K562 (cell line): ENCODE measurements at regions not wholly inside any gene's neighbourhood (a gene's known extent, or its start where the extent isn't known, plus 50 kb on each side); places are given as distances from the start of the nearest gene placed in this dataset.

Source experiments
- ATAC-seq: fragments of 200-7000 bp; cut with Tn5 transposase; 3 replicates; pipeline ENCODE4 v1.9.1; 2020; ENCODE audit warnings: moderate library complexity
- BruUV-seq: library from RNA; stranded (reverse); fragments of 400-500 nt; replicated peaks from 2 replicates; lab custom pipeline; 2021; lab: Mats Ljungman, UMichigan
- CTCF ChIA-PET: fragments of 300-600 bp; formaldehyde crosslinking; extraction: SDS; loops from one replicate; lab custom pipeline; 2021; ENCODE audit warnings: low intra/inter-chr PET ratio; lab: Yijun Ruan, JAX
- POLR2A ChIA-PET: fragments of 300-600, 350-650 bp; sonication (Branson Sonifier 250); formaldehyde crosslinking; extraction: SDS; loops from one replicate; lab custom pipeline; 2021; ENCODE audit warnings: antibody characterized with exemption, inconsistent platforms; lab: Yijun Ruan, JAX
- DNase-seq, 4 experiments: peaks; one replicate each; pipeline versions ENCODE4 v3.0.0 to v3.0.0-alpha.2; 2011 to 2018; ENCODE audit warnings: low spot score in 3 of 4, mixed read lengths in 3 of 4; ENCODE audit errors: extremely low read depth in 1 of 4
- FAIRE-seq: peaks from 2 replicates; lab custom pipeline; 2011; peaks lifted over from hg19 to GRCh38; lab: Jason Lieb, UNC
- H2AFZ ChIP-seq: 2 replicates; pipeline ENCODE4 v1.6.0; 2011; ENCODE audit warnings: low read depth, low read length, control low read depth, inconsistent platforms
- H3K27ac ChIP-seq: fragments of 200-600 bp; 3 replicates; pipeline ENCODE4 v1.8.0; 2011; ENCODE audit warnings: low read depth, mild to moderate bottlenecking, control low read depth, inconsistent platforms, low read length, moderate library complexity, mixed read lengths; ENCODE audit errors: extremely low read depth
- H3K27me3 ChIP-seq, 2 experiments: fragments of 300-600 bp in 1 of 2; 2 replicates in 1 of 2; 3 replicates in 1 of 2; pipeline versions ENCODE4 v1.6.0 to v1.8.0; 2011; ENCODE audit warnings: inconsistent platforms in 2 of 2, low read length in 2 of 2, mild to moderate bottlenecking in 1 of 2, mixed read lengths in 1 of 2, moderate library complexity in 1 of 2; ENCODE audit not compliant: control insufficient read depth in 2 of 2, insufficient read depth in 2 of 2
- H3K36me3 ChIP-seq: fragments of 300-600 bp; 3 replicates; pipeline ENCODE4 v1.8.0; 2011; ENCODE audit warnings: mild to moderate bottlenecking, low read length, inconsistent platforms; ENCODE audit not compliant: control insufficient read depth, insufficient read depth
- H3K4me1 ChIP-seq, 2 experiments: fragments of 200-600 bp in 1 of 2; replicated peaks in 1 of 2; 2 replicates in 1 of 2; 3 replicates in 1 of 2; pipeline versions ENCODE4 v1.5.1 to v1.8.0; 2011; ENCODE audit warnings: inconsistent platforms in 2 of 2, low read length in 2 of 2, mild to moderate bottlenecking in 1 of 2, mixed read lengths in 1 of 2, moderate library complexity in 1 of 2; ENCODE audit not compliant: control insufficient read depth in 2 of 2, insufficient read depth in 2 of 2
- H3K4me2 ChIP-seq: 2 replicates; pipeline ENCODE4 v1.6.1; 2011; ENCODE audit warnings: low read length, control low read depth, inconsistent platforms, mixed read lengths; ENCODE audit not compliant: insufficient read depth
- H3K4me3 ChIP-seq: fragments of 200-600 bp; sonication (generic), shearing (Covaris generic); 2 replicates; pipeline ENCODE4 v1.5.1; 2016; ENCODE audit warnings: control low read depth, inconsistent platforms
- H3K79me2 ChIP-seq: fragments of 200-600 bp; 3 replicates; pipeline ENCODE4 v1.8.0; 2011; ENCODE audit warnings: low read length, inconsistent platforms; ENCODE audit not compliant: control insufficient read depth, insufficient read depth
- H3K9ac ChIP-seq, 2 experiments: 2 replicates each; pipeline versions ENCODE4 v1.6.0 to v1.6.1; 2011; ENCODE audit warnings: low read depth in 2 of 2, low read length in 2 of 2, control low read depth in 1 of 2, inconsistent platforms in 1 of 2, mild to moderate bottlenecking in 1 of 2, mixed read lengths in 1 of 2; ENCODE audit not compliant: insufficient read depth in 1 of 2
- H3K9me1 ChIP-seq: one replicate; pipeline ENCODE4 v1.6.0; 2011; ENCODE audit warnings: inconsistent platforms, mild to moderate bottlenecking, low read length, moderate library complexity; ENCODE audit not compliant: control insufficient read depth, insufficient read depth
- H3K9me3 ChIP-seq: replicated peaks from 2 replicates; pipeline ENCODE4 v1.5.1; 2011; ENCODE audit warnings: low read depth, low read length, inconsistent platforms; ENCODE audit not compliant: control insufficient read depth, insufficient read depth
- H4K20me1 ChIP-seq: replicated peaks from 2 replicates; pipeline ENCODE4 v1.6.1; 2011; ENCODE audit warnings: low read length, inconsistent platforms, mixed read lengths; ENCODE audit not compliant: control insufficient read depth, insufficient read depth
- ATF6 ChIP-seq: sonication (generic); formaldehyde crosslinking; IDR thresholded peaks from 2 replicates; pipeline ENCODE4 v1.4.0; 2020; ENCODE audit warnings: mild to moderate bottlenecking, missing genetic modification reagents
- CHCHD3 ChIP-seq: fragments of 250-450 bp; sonication (Bioruptor Pico); IDR thresholded peaks from 2 replicates; pipeline ENCODE4 v2.1.2; 2022; ENCODE audit warnings: mild to moderate bottlenecking
- DNMT1 ChIP-seq: fragments of 450-650 bp; IDR thresholded peaks from 2 replicates; pipeline ENCODE4 v1.6.1; 2016; ENCODE audit warnings: antibody characterized with exemption, mild to moderate bottlenecking
- GABPB1 ChIP-seq: sonication (generic); formaldehyde crosslinking; IDR thresholded peaks from 2 replicates; pipeline ENCODE4 v1.8.0; 2022; ENCODE audit warnings: mild to moderate bottlenecking, missing genetic modification reagents
- HDAC8 ChIP-seq: fragments of 450-650 bp; IDR thresholded peaks from 2 replicates; pipeline ENCODE4 v1.6.1; 2016; ENCODE audit warnings: mild to moderate bottlenecking, missing genetic modification characterization, moderate library complexity, missing compliant biosample characterization
- MED1 ChIP-seq: sonication (generic); formaldehyde crosslinking; IDR thresholded peaks from 2 replicates; pipeline ENCODE4 v1.8.1; 2023; ENCODE audit warnings: missing genetic modification reagents, borderline replicate concordance
- MXI1 ChIP-seq: IDR thresholded peaks from 2 replicates; pipeline ENCODE4 v1.6.1; 2011; ENCODE audit warnings: low read depth, mild to moderate bottlenecking, improper control_type of control experiment, low read length
- RERE ChIP-seq: sonication (generic); formaldehyde crosslinking; IDR thresholded peaks from 2 replicates; pipeline ENCODE4 v1.8.0; 2023; ENCODE audit warnings: missing genetic modification reagents, mild to moderate bottlenecking, borderline replicate concordance
- SRSF9 ChIP-seq: fragments of 200-400 bp; formaldehyde crosslinking; IDR thresholded peaks from 2 replicates; pipeline ENCODE4 v1.6.1; 2017; ENCODE audit warnings: low read depth, low read length, borderline replicate concordance
- ZFPM2 ChIP-seq: fragments of 250-450 bp; sonication (Bioruptor Pico); IDR thresholded peaks from 2 replicates; pipeline ENCODE4 v1.5.1; 2022; ENCODE audit warnings: mild to moderate bottlenecking
- ZNF140 ChIP-seq: fragments of 250-450 bp; sonication (Bioruptor Pico); IDR thresholded peaks from 2 replicates; pipeline ENCODE4 v1.8.0; 2021; ENCODE audit warnings: moderate library complexity, mild to moderate bottlenecking, inconsistent platforms
- ZNF280A ChIP-seq: fragments of 450-650 bp; IDR thresholded peaks from 2 replicates; pipeline ENCODE4 v1.6.1; 2018; ENCODE audit warnings: mild to moderate bottlenecking, low read depth; ENCODE audit not compliant: partially characterized antibody
- in situ Hi-C: fragments of 300-500 bp; cut with MboI; formaldehyde crosslinking; loops from 4 replicates; pipeline ENCODE4 v1.15.0; 2018; ENCODE audit warnings: inconsistent platforms, mixed read lengths
- intact Hi-C: fragments of 100-400 bp; cut with micrococcal nuclease; formaldehyde crosslinking; loops from 2 replicates; pipeline ENCODE4 v1.14.2; 2022

- Histone ChIP-seq H3K9ac (no peak overlapping the region), H3K9me3 (no peaks in the 10 kb centered on the region), H3K36me3 (no peaks in the 10 kb centered on the region), H4K20me1 (no peaks in the 10 kb centered on the region), H3K4me2 (no peak overlapping the region), H3K79me2 (no peaks in the 10 kb centered on the region), H3K27ac (no peak overlapping the region), H2AFZ (no peak overlapping the region), H3K27me3 (no peaks in the 10 kb centered on the region), H3K4me1 (no peaks in the 10 kb centered on the region), H3K4me3 (no peak overlapping the region), H3K9me1 (no peaks in the 10 kb centered on the region)
- in situ Hi-C loops: no loop called here
- ATAC-seq: no peak
- no TSS peak for BruUV-seq
- ChIA-PET CTCF (no interaction called here), POLR2A (no interaction called here)
- intact Hi-C loops: no loop called here
- no peak for TF ChIP-seq ZFPM2 (CRISPR knock-in tag)
- TF ChIP-seq DNMT1: no peak
- TF ChIP-seq SRSF9: no peak
- no peak for TF ChIP-seq MED1 (CRISPR knock-in tag)
- TF ChIP-seq MXI1: no peak
- no peak for TF ChIP-seq ZNF280A
- no peak for TF ChIP-seq ZNF140
- TF ChIP-seq RERE (CRISPR knock-in tag): no peak
- TF ChIP-seq CHCHD3 (CRISPR knock-in tag): no peak
- TF ChIP-seq HDAC8 (tag): no peak
- TF ChIP-seq ATF6 (CRISPR knock-in tag): no peak
- TF ChIP-seq GABPB1 (CRISPR knock-in tag): no peak
- no peak for DNase-seq
- no peak for FAIRE-seq
These were observed 503.7 kb upstream of the SLC8A1 start for GRCh38 chr2:40955635-40956034.
